GM19351 (cell line): ENCODE measurements at regions not wholly inside any gene's neighbourhood (a gene's known extent, or its start where the extent isn't known, plus 50 kb on each side); places are given as distances from the start of the nearest gene placed in this dataset.
"Not testable (repeated sequence)": the region's sequence is repeated elsewhere in the genome, so short reads cannot be mapped to it uniquely, and the experiment has no call there.

Experiments
- ATAC-seq: cut with Tn5 transposase; IDR thresholded peaks from one replicate; pipeline ENCODE4 v1.9.1; 2021; ENCODE audit warnings: mild to moderate bottlenecking, moderate library complexity; ENCODE audit not compliant: unreplicated experiment

- ATAC-seq: no peak
These were observed 180.4 kb downstream of the SMAD6 start for GRCh38 chr15:66882251-66883020.

GRCh38 chr15:66883284-66883911 lies 181.4 kb downstream of the SMAD6 start:
- ATAC-seq: no peak

- no peak for ATAC-seq
These were observed 181.2 kb upstream of the SMAD3 start for GRCh38 chr15:66884115-66884622.

- no peak for ATAC-seq
These were observed 180.7 kb upstream of the SMAD3 start for GRCh38 chr15:66884661-66885237.

- no peak for ATAC-seq
These were observed 180.0 kb upstream of the SMAD3 start for GRCh38 chr15:66885281-66885915.

GRCh38 chr15:66886241-66886675 lies 179.1 kb upstream of the SMAD3 start:
- ATAC-seq: no peak

GRCh38 chr15:66886686-66887273 lies 178.6 kb upstream of the SMAD3 start:
- ATAC-seq: no peak

- ATAC-seq: not testable (repeated sequence)
These were observed 176.1 kb upstream of the SMAD3 start for GRCh38 chr15:66889298-66889697.

GRCh38 chr15:66891776-66892175 lies 173.6 kb upstream of the SMAD3 start:
- ATAC-seq: no peak

GRCh38 chr15:66893294-66893693 lies 172.1 kb upstream of the SMAD3 start:
- no peak for ATAC-seq

- no peak for ATAC-seq
These were observed 171.0 kb upstream of the SMAD3 start for GRCh38 chr15:66894363-66894762.

- ATAC-seq: no peak
These were observed 170.2 kb upstream of the SMAD3 start for GRCh38 chr15:66894986-66895780.

DNA sequence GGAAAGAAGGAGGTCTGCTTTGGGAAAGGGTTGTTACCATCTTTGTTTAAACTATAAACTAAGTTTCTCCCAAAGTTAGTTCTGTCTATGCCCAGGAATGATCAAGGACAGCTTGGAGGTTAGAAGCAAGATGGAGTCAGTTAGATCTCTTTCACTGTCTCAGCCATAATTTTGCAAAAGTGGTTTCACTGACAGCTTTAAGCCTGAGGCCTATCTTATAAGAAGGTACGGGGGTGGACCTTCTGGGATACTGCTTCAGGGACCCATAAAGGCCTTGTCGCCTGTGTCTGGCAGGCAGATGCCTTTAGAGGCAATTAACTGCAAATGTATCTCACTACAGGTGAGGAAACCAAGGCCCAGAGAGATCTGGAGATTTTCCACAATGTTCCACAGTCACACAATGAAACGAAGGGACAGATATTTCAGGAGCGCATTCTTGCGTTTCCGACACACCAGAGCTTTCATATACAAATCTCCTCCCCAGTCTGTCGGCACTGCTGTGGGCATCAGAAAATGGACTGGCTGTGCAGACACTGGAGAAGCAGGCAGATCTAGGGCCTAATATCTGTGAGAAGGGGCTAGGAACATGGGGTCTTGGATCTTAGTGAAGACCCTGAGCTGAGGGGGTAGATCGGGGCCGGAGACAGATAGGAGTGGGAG lies 169.5 kb upstream of the SMAD3 start:
- ATAC-seq: no peak

DNA sequence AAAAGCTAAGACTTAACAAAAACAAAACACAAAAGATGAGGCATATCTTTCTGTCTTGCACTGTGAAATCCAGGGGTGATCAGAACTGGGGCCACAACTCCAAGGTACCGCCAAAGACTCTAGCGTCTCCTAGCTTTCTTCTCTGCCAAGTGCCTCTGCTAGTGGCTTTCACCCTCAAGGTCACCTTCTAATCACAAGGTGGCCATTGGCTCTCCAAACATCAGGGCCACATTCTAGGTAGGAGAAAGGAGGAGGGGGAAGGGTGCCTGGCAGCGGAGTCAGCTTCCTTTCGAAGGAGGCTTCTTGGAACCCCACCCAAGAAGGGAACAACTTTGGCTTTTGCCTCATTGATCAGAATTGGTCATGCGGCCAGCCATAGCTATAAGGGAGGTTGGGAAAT lies 168.8 kb upstream of the SMAD3 start:
- ATAC-seq: no peak

GRCh38 chr15:66897416-66897815 lies 168.0 kb upstream of the SMAD3 start:
- no peak for ATAC-seq

- ATAC-seq: no peak
These were observed 167.4 kb upstream of the SMAD3 start for GRCh38 chr15:66897971-66898370.

GRCh38 chr15:66898656-66899386 lies 166.6 kb upstream of the SMAD3 start:
- ATAC-seq: no peak

- ATAC-seq: no peak
These were observed 165.6 kb upstream of the SMAD3 start for GRCh38 chr15:66899555-66900350.
